SK-N-SH (cell line): ENCODE measurements at regions not wholly inside any gene's neighbourhood (a gene's known extent, or its start where the extent isn't known, plus 50 kb on each side); places are given as distances from the start of the nearest gene placed in this dataset.

Experiments used
- CTCF ChIA-PET: fragments of 300-600, 350-600 bp; formaldehyde crosslinking; extraction: SDS; loops from one replicate; lab custom pipeline; 2021; lab: Yijun Ruan, JAX
- POLR2A ChIA-PET: fragments of 350-600 bp; sonication (Branson Sonifier 250); formaldehyde crosslinking; extraction: SDS; loops from one replicate; lab custom pipeline; 2020; ENCODE audit warnings: antibody characterized with exemption, inconsistent platforms; lab: Yijun Ruan, JAX
- DNase-seq: peaks from one replicate; pipeline ENCODE4 v3.0.0; 2012
- H2AFZ ChIP-seq: fragments of 200-600 bp; sonication (generic); 2 replicates; pipeline ENCODE4 v1.8.1; 2016; ENCODE audit warnings: antibody characterized with exemption, mild to moderate bottlenecking, low read depth
- H3F3A ChIP-seq: fragments of 200-600 bp; sonication (generic); replicated peaks from 2 replicates; pipeline ENCODE3; 2016; ENCODE audit warnings: antibody characterized with exemption, mild to moderate bottlenecking; ENCODE audit not compliant: insufficient read depth
- H3K27ac ChIP-seq, 2 experiments: fragments of 200-500 bp in 1 of 2; fragments of 200-600 bp in 1 of 2; sonication (Bioruptor generic) in 1 of 2; sonication (generic), shearing (Covaris generic) in 1 of 2; 2 replicates each; pipeline versions ENCODE4 v1.5.1 to v1.6.1; 2014 to 2016; ENCODE audit warnings: low read depth in 2 of 2, inconsistent platforms in 1 of 2, low read length in 1 of 2, mild to moderate bottlenecking in 1 of 2, mixed read lengths in 1 of 2
- H3K27me3 ChIP-seq: fragments of 200-600 bp; sonication (generic), shearing (Covaris generic); 2 replicates; pipeline ENCODE4 v1.6.1; 2016; ENCODE audit warnings: mixed run types; ENCODE audit not compliant: insufficient read depth
- H3K36me3 ChIP-seq, 2 experiments: fragments of 200-500 bp in 1 of 2; fragments of 200-600 bp in 1 of 2; sonication (Bioruptor generic) in 1 of 2; sonication (generic) in 1 of 2; replicated peaks in 1 of 2; 2 replicates each; pipeline versions ENCODE3 to v1.5.1; 2014 to 2016; ENCODE audit warnings: low read length in 1 of 2, mild to moderate bottlenecking in 1 of 2; ENCODE audit not compliant: insufficient read depth in 2 of 2, control insufficient read depth in 1 of 2
- H3K4me1 ChIP-seq, 2 experiments: fragments of 200-500 bp in 1 of 2; fragments of 200-600 bp in 1 of 2; sonication (Bioruptor generic) in 1 of 2; sonication (generic), shearing (Covaris generic) in 1 of 2; 2 replicates each; pipeline versions ENCODE4 v1.5.1 to v1.6.1; 2014 to 2016; ENCODE audit warnings: low read depth in 1 of 2, low read length in 1 of 2, mixed run types in 1 of 2; ENCODE audit not compliant: insufficient read depth in 2 of 2, control insufficient read depth in 1 of 2
- H3K4me2 ChIP-seq: fragments of 200-600 bp; sonication (generic), shearing (Covaris generic); 2 replicates; pipeline ENCODE4 v1.6.1; 2017; ENCODE audit warnings: mixed run types
- H3K4me3 ChIP-seq, 2 experiments: fragments of 200-500 bp in 1 of 2; fragments of 200-600 bp in 1 of 2; sonication (Bioruptor generic) in 1 of 2; sonication (generic), shearing (Covaris generic) in 1 of 2; 2 replicates each; pipeline versions ENCODE4 v1.5.1 to v1.8.1; 2014 to 2016; ENCODE audit warnings: low read depth in 2 of 2, inconsistent platforms in 1 of 2, low read length in 1 of 2, mild to moderate bottlenecking in 1 of 2, mixed read lengths in 1 of 2, moderate library complexity in 1 of 2
- H3K79me2 ChIP-seq: fragments of 200-600 bp; sonication (generic); 2 replicates; pipeline ENCODE4 v1.8.1; 2017; ENCODE audit warnings: mild to moderate bottlenecking; ENCODE audit not compliant: insufficient read depth
- H3K9ac ChIP-seq: fragments of 200-600 bp; sonication (generic); 2 replicates; pipeline ENCODE4 v1.6.1; 2017; ENCODE audit warnings: mixed run types
- H3K9me2 ChIP-seq: fragments of 200-600 bp; sonication (generic); 2 replicates; pipeline ENCODE4 v1.6.1; 2017; ENCODE audit warnings: mixed run types
- H3K9me3 ChIP-seq: fragments of 200-600 bp; sonication (generic); 2 replicates; pipeline ENCODE4 v1.6.1; 2017; ENCODE audit warnings: mixed run types, mild to moderate bottlenecking, moderate library complexity
- H4K20me1 ChIP-seq: fragments of 200-600 bp; sonication (generic); 2 replicates; pipeline ENCODE4 v1.6.1; 2017; ENCODE audit warnings: mild to moderate bottlenecking, mixed run types; ENCODE audit not compliant: insufficient read depth
- CHD2 ChIP-seq: fragments of 150-350 bp; IDR thresholded peaks from 2 replicates; pipeline ENCODE4 v1.6.1; 2018; ENCODE audit warnings: low read length; ENCODE audit not compliant: partially characterized antibody
- ELF1 ChIP-seq: IDR thresholded peaks from 2 replicates; pipeline ENCODE4 v1.4.0; 2012
- GABPA ChIP-seq: IDR thresholded peaks from 2 replicates; pipeline ENCODE4 v1.4.0; 2012; ENCODE audit warnings: low read depth, mild to moderate bottlenecking
- IRF3 ChIP-seq: fragments of 150-350 bp; IDR thresholded peaks from 2 replicates; pipeline ENCODE4 v1.6.1; 2016; ENCODE audit warnings: mild to moderate bottlenecking, low read depth, low read length
- NFIC ChIP-seq: IDR thresholded peaks from 2 replicates; pipeline ENCODE4 v1.4.0; 2012; ENCODE audit warnings: borderline replicate concordance
- POLR2AphosphoS5 ChIP-seq: IDR thresholded peaks from 2 replicates; pipeline ENCODE4 v1.6.1; 2012; ENCODE audit warnings: low read depth, low read length
- RXRA ChIP-seq: IDR thresholded peaks from 2 replicates; pipeline ENCODE4 v1.4.0; 2012; ENCODE audit warnings: low read depth, mild to moderate bottlenecking, borderline replicate concordance
- TAF1 ChIP-seq: IDR thresholded peaks from 2 replicates; pipeline ENCODE4 v1.6.1; 2012; ENCODE audit warnings: low read depth, mild to moderate bottlenecking, low read length, moderate library complexity, borderline replicate concordance
- TEAD4 ChIP-seq: IDR thresholded peaks from 2 replicates; pipeline ENCODE4 v1.4.0; 2012; ENCODE audit warnings: mild to moderate bottlenecking, borderline replicate concordance; ENCODE audit not compliant: insufficient read depth
- YY1 ChIP-seq: IDR thresholded peaks from 2 replicates; pipeline ENCODE4 v1.4.0; 2012; ENCODE audit warnings: low read depth, mild to moderate bottlenecking
- WGBS: methylation state at CpG from one replicate; pipeline ENCODE4 v1.1.6; 2017; ENCODE audit warnings: low lambda C conversion rate; 5-methylcytosine and 5-hydroxymethylcytosine counted together
- TF ChIP-seq, protein P1 (sequence below): IDR thresholded peaks from 2 replicates; pipeline ENCODE4; 2012
- TF ChIP-seq, protein P2 (sequence below): fragments of 200-600 bp; sonication (generic); IDR thresholded peaks from 2 replicates; pipeline ENCODE4 v1.6.1; 2017; ENCODE audit warnings: antibody characterized with exemption, mild to moderate bottlenecking, moderate library complexity
- TF ChIP-seq, protein P3 (sequence below): IDR thresholded peaks from 2 replicates; pipeline ENCODE4 v1.6.1; 2012; ENCODE audit warnings: mild to moderate bottlenecking, low read depth, low read length, moderate library complexity
- TF ChIP-seq, protein P4 (sequence below): IDR thresholded peaks from 2 replicates; pipeline ENCODE4 v1.4.0; 2012; ENCODE audit warnings: low read depth, borderline replicate concordance
- TF ChIP-seq, protein P5 (sequence below): fragments of 150-350 bp; IDR thresholded peaks from 2 replicates; pipeline ENCODE4 v1.6.1; 2017; ENCODE audit warnings: antibody characterized with exemption, low read length, low read depth, borderline replicate concordance

DNA sequence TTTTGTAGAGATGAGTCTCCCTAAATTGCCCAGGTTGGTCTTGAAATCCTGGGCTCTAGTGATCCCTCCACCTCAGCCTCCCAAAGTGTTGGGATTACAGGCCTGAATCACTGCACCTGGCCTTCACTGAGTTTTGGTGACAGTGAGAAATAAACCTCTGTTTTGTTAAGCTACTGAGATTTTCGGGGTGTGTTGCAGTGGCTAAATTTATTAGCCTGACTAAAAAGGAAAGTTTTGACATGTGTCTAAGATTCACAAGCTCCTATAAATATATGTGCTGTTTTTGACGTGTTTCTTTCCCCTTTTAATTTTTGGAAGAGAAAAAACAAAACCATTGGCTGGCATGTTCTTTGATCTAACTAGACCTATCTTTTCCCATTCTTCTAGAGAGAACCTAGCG is 190.5 kb upstream of the MC4R start:
- CTCF ChIA-PET: interaction anchor here (0.9 to 1.6 kb wide), 2 partner anchors 10 to 575 kb away, joined by 3 read pairs; no protein-coding TSS in a partner anchor
- no peaks in the 10 kb centered on the region for H3K36me3 ChIP-seq
- H3K27ac ChIP-seq: no peak overlapping the region
- no peak overlapping the region for H3K4me2 ChIP-seq
- no peak overlapping the region for H3K4me3 ChIP-seq
- H3K9me3 ChIP-seq: no peaks in the 10 kb centered on the region
- no peaks in the 10 kb centered on the region for H3K79me2 ChIP-seq
- POLR2A ChIA-PET: no interaction called here
- no peaks in the 10 kb centered on the region for H3K27me3 ChIP-seq
- no peaks in the 10 kb centered on the region; a peak in 1 of 4 replicates for H3K4me1 ChIP-seq
- H4K20me1 ChIP-seq: no peaks in the 10 kb centered on the region
- DNase-seq: no peak
- H2AFZ ChIP-seq: no peak overlapping the region
- TF ChIP-seq, protein P1, sequence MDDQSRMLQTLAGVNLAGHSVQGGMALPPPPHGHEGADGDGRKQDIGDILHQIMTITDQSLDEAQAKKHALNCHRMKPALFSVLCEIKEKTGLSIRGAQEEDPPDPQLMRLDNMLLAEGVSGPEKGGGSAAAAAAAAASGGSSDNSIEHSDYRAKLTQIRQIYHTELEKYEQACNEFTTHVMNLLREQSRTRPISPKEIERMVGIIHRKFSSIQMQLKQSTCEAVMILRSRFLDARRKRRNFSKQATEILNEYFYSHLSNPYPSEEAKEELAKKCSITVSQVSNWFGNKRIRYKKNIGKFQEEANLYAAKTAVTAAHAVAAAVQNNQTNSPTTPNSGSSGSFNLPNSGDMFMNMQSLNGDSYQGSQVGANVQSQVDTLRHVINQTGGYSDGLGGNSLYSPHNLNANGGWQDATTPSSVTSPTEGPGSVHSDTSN: no peak
- TF ChIP-seq POLR2AphosphoS5: no peak
- TF ChIP-seq, protein P2, sequence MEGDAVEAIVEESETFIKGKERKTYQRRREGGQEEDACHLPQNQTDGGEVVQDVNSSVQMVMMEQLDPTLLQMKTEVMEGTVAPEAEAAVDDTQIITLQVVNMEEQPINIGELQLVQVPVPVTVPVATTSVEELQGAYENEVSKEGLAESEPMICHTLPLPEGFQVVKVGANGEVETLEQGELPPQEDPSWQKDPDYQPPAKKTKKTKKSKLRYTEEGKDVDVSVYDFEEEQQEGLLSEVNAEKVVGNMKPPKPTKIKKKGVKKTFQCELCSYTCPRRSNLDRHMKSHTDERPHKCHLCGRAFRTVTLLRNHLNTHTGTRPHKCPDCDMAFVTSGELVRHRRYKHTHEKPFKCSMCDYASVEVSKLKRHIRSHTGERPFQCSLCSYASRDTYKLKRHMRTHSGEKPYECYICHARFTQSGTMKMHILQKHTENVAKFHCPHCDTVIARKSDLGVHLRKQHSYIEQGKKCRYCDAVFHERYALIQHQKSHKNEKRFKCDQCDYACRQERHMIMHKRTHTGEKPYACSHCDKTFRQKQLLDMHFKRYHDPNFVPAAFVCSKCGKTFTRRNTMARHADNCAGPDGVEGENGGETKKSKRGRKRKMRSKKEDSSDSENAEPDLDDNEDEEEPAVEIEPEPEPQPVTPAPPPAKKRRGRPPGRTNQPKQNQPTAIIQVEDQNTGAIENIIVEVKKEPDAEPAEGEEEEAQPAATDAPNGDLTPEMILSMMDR: no peak
- TF ChIP-seq, protein P3, sequence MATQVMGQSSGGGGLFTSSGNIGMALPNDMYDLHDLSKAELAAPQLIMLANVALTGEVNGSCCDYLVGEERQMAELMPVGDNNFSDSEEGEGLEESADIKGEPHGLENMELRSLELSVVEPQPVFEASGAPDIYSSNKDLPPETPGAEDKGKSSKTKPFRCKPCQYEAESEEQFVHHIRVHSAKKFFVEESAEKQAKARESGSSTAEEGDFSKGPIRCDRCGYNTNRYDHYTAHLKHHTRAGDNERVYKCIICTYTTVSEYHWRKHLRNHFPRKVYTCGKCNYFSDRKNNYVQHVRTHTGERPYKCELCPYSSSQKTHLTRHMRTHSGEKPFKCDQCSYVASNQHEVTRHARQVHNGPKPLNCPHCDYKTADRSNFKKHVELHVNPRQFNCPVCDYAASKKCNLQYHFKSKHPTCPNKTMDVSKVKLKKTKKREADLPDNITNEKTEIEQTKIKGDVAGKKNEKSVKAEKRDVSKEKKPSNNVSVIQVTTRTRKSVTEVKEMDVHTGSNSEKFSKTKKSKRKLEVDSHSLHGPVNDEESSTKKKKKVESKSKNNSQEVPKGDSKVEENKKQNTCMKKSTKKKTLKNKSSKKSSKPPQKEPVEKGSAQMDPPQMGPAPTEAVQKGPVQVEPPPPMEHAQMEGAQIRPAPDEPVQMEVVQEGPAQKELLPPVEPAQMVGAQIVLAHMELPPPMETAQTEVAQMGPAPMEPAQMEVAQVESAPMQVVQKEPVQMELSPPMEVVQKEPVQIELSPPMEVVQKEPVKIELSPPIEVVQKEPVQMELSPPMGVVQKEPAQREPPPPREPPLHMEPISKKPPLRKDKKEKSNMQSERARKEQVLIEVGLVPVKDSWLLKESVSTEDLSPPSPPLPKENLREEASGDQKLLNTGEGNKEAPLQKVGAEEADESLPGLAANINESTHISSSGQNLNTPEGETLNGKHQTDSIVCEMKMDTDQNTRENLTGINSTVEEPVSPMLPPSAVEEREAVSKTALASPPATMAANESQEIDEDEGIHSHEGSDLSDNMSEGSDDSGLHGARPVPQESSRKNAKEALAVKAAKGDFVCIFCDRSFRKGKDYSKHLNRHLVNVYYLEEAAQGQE: no peak
- no peak for TF ChIP-seq NFIC
- no peak for TF ChIP-seq TAF1
- TF ChIP-seq RXRA: no peak
- TF ChIP-seq ELF1: no peak
- TF ChIP-seq IRF3: no peak
- TF ChIP-seq, all 33 proteins: peak for 0
- H3K9me2 ChIP-seq: no peaks in the 10 kb centered on the region
- H3K9ac ChIP-seq: no peak overlapping the region
- 68% methylated on average over 3 of the region's 3 CpGs for WGBS
- no peaks in the 10 kb centered on the region for H3F3A ChIP-seq

DNA sequence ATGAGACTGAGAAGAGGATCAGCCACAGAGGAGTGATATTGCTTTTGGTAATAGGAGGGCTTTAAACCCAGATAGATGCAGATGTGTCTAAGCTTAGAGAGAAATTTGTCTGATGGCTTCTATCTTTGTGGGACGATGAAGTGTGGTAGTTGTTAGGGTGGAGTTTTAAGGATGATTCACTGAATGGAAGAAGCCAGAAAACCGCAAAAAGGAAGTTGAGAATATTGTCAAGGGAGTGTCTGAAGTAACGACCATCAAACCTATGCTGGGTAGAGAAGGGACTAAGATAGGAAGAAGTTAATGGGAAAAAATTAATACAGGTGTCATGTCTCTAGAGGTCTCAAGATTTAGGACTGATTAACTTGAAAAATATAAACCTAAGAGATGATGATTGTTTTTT is 195.6 kb upstream of the MC4R start:
- CTCF ChIA-PET: no interaction called here
- Histone ChIP-seq H3K9ac (no peak overlapping the region), H3K4me3 (no peak overlapping the region), H3K9me2 (no peaks in the 10 kb centered on the region), H4K20me1 (no peaks in the 10 kb centered on the region), H3F3A (no peaks in the 10 kb centered on the region), H3K79me2 (no peaks in the 10 kb centered on the region), H3K36me3 (no peaks in the 10 kb centered on the region), H3K27me3 (no peaks in the 10 kb centered on the region), H3K9me3 (no peaks in the 10 kb centered on the region), H3K27ac (no peak overlapping the region), H3K4me1 (no peaks in the 10 kb centered on the region; a peak in 1 of 4 replicates), H3K4me2 (no peak overlapping the region), H2AFZ (no peak overlapping the region)
- POLR2A ChIA-PET: no interaction called here
- no peak for DNase-seq
- 48% methylated on average over 3 of the region's 3 CpGs for WGBS
- TF ChIP-seq IRF3 (no peak), YY1 (no peak), CHD2 (no peak), GABPA (no peak), TEAD4 (no peak)
- TF ChIP-seq, protein P4, sequence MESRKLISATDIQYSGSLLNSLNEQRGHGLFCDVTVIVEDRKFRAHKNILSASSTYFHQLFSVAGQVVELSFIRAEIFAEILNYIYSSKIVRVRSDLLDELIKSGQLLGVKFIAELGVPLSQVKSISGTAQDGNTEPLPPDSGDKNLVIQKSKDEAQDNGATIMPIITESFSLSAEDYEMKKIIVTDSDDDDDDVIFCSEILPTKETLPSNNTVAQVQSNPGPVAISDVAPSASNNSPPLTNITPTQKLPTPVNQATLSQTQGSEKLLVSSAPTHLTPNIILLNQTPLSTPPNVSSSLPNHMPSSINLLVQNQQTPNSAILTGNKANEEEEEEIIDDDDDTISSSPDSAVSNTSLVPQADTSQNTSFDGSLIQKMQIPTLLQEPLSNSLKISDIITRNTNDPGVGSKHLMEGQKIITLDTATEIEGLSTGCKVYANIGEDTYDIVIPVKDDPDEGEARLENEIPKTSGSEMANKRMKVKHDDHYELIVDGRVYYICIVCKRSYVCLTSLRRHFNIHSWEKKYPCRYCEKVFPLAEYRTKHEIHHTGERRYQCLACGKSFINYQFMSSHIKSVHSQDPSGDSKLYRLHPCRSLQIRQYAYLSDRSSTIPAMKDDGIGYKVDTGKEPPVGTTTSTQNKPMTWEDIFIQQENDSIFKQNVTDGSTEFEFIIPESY: no peak
- TF ChIP-seq, protein P5, sequence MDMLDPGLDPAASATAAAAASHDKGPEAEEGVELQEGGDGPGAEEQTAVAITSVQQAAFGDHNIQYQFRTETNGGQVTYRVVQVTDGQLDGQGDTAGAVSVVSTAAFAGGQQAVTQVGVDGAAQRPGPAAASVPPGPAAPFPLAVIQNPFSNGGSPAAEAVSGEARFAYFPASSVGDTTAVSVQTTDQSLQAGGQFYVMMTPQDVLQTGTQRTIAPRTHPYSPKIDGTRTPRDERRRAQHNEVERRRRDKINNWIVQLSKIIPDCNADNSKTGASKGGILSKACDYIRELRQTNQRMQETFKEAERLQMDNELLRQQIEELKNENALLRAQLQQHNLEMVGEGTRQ: no peak
